Tibial nerve (tissue), 4 donors: ENCODE measurements at regions not wholly inside any gene's neighbourhood (a gene's known extent, or its start where the extent isn't known, plus 50 kb on each side); places are given as distances from the start of the nearest gene placed in this dataset.
A peak's percentile ranks its signal among the peaks of the same experiment; 100 is the strongest.

Experiments used
- DNase-seq, 2 donors: peaks; one replicate each; pipeline ENCODE4 v3.0.0-alpha.2; 2019; ENCODE audit warnings: low spot score in 2 of 2
- H3K27ac ChIP-seq, 4 donors: fragments of 200-600 bp; sonication (generic) in 3 of 4; one replicate each; pipeline ENCODE4 v1.5.1; 2017 to 2019; ENCODE audit warnings: mild to moderate bottlenecking in 1 of 4
- H3K27me3 ChIP-seq, 2 donors: fragments of 200-600 bp; sonication (generic) in 1 of 2; one replicate each; pipeline versions ENCODE4 v1.5.1 to v1.6.0; 2017 to 2019
- H3K36me3 ChIP-seq, 3 donors: fragments of 200-600 bp; sonication (generic); one replicate each; pipeline ENCODE4 v1.5.1; 2018 to 2019
- H3K4me1 ChIP-seq, 4 donors: fragments of 200-600 bp; sonication (generic) in 3 of 4; one replicate each; pipeline ENCODE4 v1.5.1; 2017 to 2019
- H3K4me3 ChIP-seq, 4 donors: fragments of 200-600 bp; sonication (generic) in 3 of 4; one replicate each; pipeline ENCODE4 v1.5.1; 2017 to 2019; ENCODE audit warnings: mild to moderate bottlenecking in 1 of 4, moderate library complexity in 1 of 4
- H3K9me3 ChIP-seq, 4 donors: fragments of 200-600 bp; sonication (generic) in 3 of 4; one replicate each; pipeline ENCODE4 v1.5.1; 2017 to 2019
- EP300 ChIP-seq, 2 donors: sonication (generic); formaldehyde crosslinking; IDR thresholded peaks; one replicate each; pipeline ENCODE4 v1.6.1; 2017; ENCODE audit warnings: antibody characterized with exemption in 2 of 2, mild to moderate bottlenecking in 1 of 2
- POLR2A ChIP-seq, 2 donors: fragments of 450-650 bp; IDR thresholded peaks; one replicate each; pipeline ENCODE4 v1.6.1; 2017; ENCODE audit warnings: antibody characterized with exemption in 2 of 2, mild to moderate bottlenecking in 2 of 2, moderate library complexity in 2 of 2
- WGBS, 2 donors: methylation state at CpG; one replicate each; pipeline ENCODE4 v1.1.5; 2018; 5-methylcytosine and 5-hydroxymethylcytosine counted together
- TF ChIP-seq, protein P1 (sequence below), 5 experiments: fragments of 200-600 bp in 3 of 5; fragments of 450-650 bp in 2 of 5; sonication (generic) in 3 of 5; IDR thresholded peaks; one replicate each; pipeline ENCODE4 v1.5.1; 2016 to 2019; ENCODE audit warnings: antibody characterized with exemption in 5 of 5, mild to moderate bottlenecking in 3 of 5, moderate library complexity in 2 of 5

DNA sequence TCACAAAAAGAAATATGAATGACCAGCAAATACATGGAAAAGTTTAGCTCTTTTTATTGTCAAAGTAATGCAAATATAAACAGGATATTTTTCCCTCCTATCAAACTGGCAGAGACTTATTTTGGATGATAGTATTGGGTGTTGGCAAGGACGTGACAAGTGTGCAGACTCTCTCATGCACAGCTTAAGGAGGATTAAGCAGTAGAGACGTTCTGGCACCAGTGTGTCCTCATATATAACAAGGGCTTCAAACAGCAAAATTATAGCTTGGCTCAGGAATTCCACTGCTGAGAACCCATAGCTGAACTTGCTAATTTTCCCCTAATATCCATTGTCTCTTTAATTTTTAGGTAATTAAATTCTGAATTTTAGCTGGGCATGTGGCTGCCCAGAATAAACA lies 114.4 kb downstream of the FAM124B start:
- Histone ChIP-seq H3K9me3 (no peaks in the 10 kb centered on the region), H3K36me3 (no peaks in the 10 kb centered on the region), H3K27ac (no peak overlapping the region), H3K27me3 (peaks cover 0 to 4% of the 10 kb centered on the region in 2 donors), H3K4me1 (peaks cover 0 to 7% (median 3%) of the 10 kb centered on the region in 4 donors), H3K4me3 (no peak overlapping the region)
- TF ChIP-seq EP300 (IDR thresholded peaks at IDR 0.05): no peak
- TF ChIP-seq, protein P1, sequence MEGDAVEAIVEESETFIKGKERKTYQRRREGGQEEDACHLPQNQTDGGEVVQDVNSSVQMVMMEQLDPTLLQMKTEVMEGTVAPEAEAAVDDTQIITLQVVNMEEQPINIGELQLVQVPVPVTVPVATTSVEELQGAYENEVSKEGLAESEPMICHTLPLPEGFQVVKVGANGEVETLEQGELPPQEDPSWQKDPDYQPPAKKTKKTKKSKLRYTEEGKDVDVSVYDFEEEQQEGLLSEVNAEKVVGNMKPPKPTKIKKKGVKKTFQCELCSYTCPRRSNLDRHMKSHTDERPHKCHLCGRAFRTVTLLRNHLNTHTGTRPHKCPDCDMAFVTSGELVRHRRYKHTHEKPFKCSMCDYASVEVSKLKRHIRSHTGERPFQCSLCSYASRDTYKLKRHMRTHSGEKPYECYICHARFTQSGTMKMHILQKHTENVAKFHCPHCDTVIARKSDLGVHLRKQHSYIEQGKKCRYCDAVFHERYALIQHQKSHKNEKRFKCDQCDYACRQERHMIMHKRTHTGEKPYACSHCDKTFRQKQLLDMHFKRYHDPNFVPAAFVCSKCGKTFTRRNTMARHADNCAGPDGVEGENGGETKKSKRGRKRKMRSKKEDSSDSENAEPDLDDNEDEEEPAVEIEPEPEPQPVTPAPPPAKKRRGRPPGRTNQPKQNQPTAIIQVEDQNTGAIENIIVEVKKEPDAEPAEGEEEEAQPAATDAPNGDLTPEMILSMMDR (IDR thresholded peaks at IDR 0.05): no peak
- no peak for TF ChIP-seq POLR2A (IDR thresholded peaks at IDR 0.05)
- 64 to 70% methylated on average over 2 of the region's 2 CpGs for WGBS, 2 donors
- no peak for DNase-seq

- Histone ChIP-seq H3K9me3 (no peaks in the 10 kb centered on the region), H3K36me3 (no peaks in the 10 kb centered on the region), H3K27ac (no peak overlapping the region), H3K4me1 (peaks cover 0 to 7% (median 3%) of the 10 kb centered on the region in 4 donors), H3K4me3 (no peak overlapping the region), H3K27me3 (peaks cover 0 to 4% of the 10 kb centered on the region in 2 donors)
- TF ChIP-seq, protein P1 (IDR thresholded peaks at IDR 0.05): no peak
- TF ChIP-seq EP300 (IDR thresholded peaks at IDR 0.05): no peak
- no peak for TF ChIP-seq POLR2A (IDR thresholded peaks at IDR 0.05)
- WGBS, 2 donors: 47 to 49% methylated on average over 2 of the region's 2 CpGs
- no peak for DNase-seq
Measured at GRCh38 chr2:224286923-224287322, 115.0 kb downstream of the FAM124B start.

GRCh38 chr2:224284134-224284946 lies 117.6 kb downstream of the FAM124B start:
- no peak for TF ChIP-seq POLR2A (IDR thresholded peaks at IDR 0.05)
- no peak for TF ChIP-seq EP300 (IDR thresholded peaks at IDR 0.05)
- TF ChIP-seq, protein P1 (IDR thresholded peaks at IDR 0.05): peak; percentile 39 to 90 (median 63)
- H3K4me3 ChIP-seq: no peak overlapping the region
- peak in 1 of 2 donors; percentile 52 for DNase-seq
- H3K9me3 ChIP-seq: no peaks in the 10 kb centered on the region
- no peaks in the 10 kb centered on the region for H3K36me3 ChIP-seq
- H3K27me3 ChIP-seq: no peaks in the 10 kb centered on the region
- no peak overlapping the region for H3K27ac ChIP-seq
- peaks cover 0 to 7% (median 3%) of the 10 kb centered on the region in 4 donors for H3K4me1 ChIP-seq
- WGBS, 2 donors: 38 to 58% methylated on average over 1 of the region's 1 CpG

DNA sequence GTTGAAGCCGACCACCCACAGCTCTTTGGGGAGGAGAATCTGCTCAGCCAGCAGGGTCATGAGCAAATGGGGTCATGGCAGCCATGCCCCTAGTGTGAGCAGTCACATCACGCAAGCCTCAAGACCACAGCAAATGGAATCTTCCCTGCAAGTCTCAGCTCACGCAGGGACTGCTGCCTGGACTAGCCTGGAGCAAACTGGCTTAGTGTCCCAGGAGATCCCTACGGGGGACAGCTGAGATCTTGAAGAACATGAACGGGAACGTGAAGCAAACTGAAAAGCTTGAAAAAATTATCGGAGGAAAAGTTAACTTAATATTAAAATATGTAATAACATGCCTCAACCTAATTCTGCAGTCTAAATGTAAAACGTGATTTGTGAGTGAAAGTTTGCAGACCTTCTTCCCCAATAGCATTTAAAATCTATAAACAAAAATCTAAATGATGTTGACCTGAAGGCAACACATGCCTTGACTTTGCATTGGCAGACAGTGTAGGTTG lies 118.4 kb downstream of the FAM124B start:
- no peak overlapping the region for H3K27ac ChIP-seq
- DNase-seq: no peak
- H3K9me3 ChIP-seq: no peaks in the 10 kb centered on the region
- H3K36me3 ChIP-seq: no peaks in the 10 kb centered on the region
- WGBS, 2 donors: 66 to 80% methylated on average over 7 to 8 of the region's 8 CpGs
- no peaks in the 10 kb centered on the region for H3K27me3 ChIP-seq
- TF ChIP-seq, protein P1 (IDR thresholded peaks at IDR 0.05): no peak
- TF ChIP-seq POLR2A (IDR thresholded peaks at IDR 0.05) (no peak), EP300 (IDR thresholded peaks at IDR 0.05) (no peak)
- no peak overlapping the region for H3K4me3 ChIP-seq
- peaks cover 0 to 7% (median 3%) of the 10 kb centered on the region in 4 donors for H3K4me1 ChIP-seq

- 89 to 93% methylated on average over 2 of the region's 2 CpGs for WGBS, 2 donors
- Histone ChIP-seq H3K27ac (no peak overlapping the region), H3K27me3 (no peaks in the 10 kb centered on the region), H3K4me3 (no peak overlapping the region), H3K36me3 (no peaks in the 10 kb centered on the region), H3K9me3 (no peaks in the 10 kb centered on the region), H3K4me1 (peaks cover 0 to 7% (median 3%) of the 10 kb centered on the region in 4 donors)
- TF ChIP-seq, protein P1 (IDR thresholded peaks at IDR 0.05): no peak
- TF ChIP-seq POLR2A (IDR thresholded peaks at IDR 0.05): no peak
- DNase-seq: no peak
Measured at GRCh38 chr2:224281374-224281773, 120.5 kb downstream of the FAM124B start.
